Heart left ventricle (tissue), 16 donors: ENCODE measurements at regions not wholly inside any gene's neighbourhood (a gene's known extent, or its start where the extent isn't known, plus 50 kb on each side); places are given as distances from the start of the nearest gene placed in this dataset.

Source experiments
- ATAC-seq, 4 donors: fragments of 200-7000 bp; cut with Tn5 transposase; one replicate each; pipeline ENCODE4 v1.9.1; 2020 to 2022; ENCODE audit warnings: moderate library complexity in 4 of 4, mild to moderate bottlenecking in 3 of 4, moderate number of reproducible peaks in 1 of 4
- DNase-seq, 5 donors: peaks; one replicate each; pipeline ENCODE4 v3.0.0-alpha.2; 2020
- H3K27ac ChIP-seq, 12 donors: fragments of 200-600 bp; sonication (generic) in 4 of 12; one replicate each; pipeline versions ENCODE4 v1.5.0 to v1.8.0; 2016 to 2022; ENCODE audit warnings: mild to moderate bottlenecking in 2 of 12
- H3K27me3 ChIP-seq, 9 donors: fragments of 200-600 bp; sonication (generic) in 2 of 9; one replicate each; pipeline versions ENCODE4 v1.5.1 to v1.8.0; 2016 to 2022; ENCODE audit warnings: mild to moderate bottlenecking in 3 of 9
- H3K36me3 ChIP-seq, 9 donors: fragments of 200-600 bp; sonication (generic) in 2 of 9; one replicate each; pipeline versions ENCODE4 v1.5.0 to v1.8.0; 2018 to 2022; ENCODE audit warnings: mild to moderate bottlenecking in 2 of 9
- H3K4me1 ChIP-seq, 12 donors: fragments of 200-600 bp; sonication (generic) in 4 of 12; one replicate each; pipeline versions ENCODE4 v1.5.0 to v1.8.0; 2016 to 2022; ENCODE audit warnings: mild to moderate bottlenecking in 3 of 12
- H3K4me3 ChIP-seq, 12 donors: fragments of 200-600 bp; sonication (generic) in 4 of 12; one replicate each; pipeline versions ENCODE4 v1.5.0 to v1.8.0; 2017 to 2022; ENCODE audit warnings: mild to moderate bottlenecking in 9 of 12, moderate library complexity in 4 of 12
- H3K9me3 ChIP-seq, 12 donors: fragments of 200-600 bp; sonication (generic) in 4 of 12; one replicate each; pipeline versions ENCODE4 v1.5.0 to v1.8.0; 2016 to 2022; ENCODE audit warnings: mild to moderate bottlenecking in 1 of 12
- POLR2A ChIP-seq, 2 donors: fragments of 450-650 bp; IDR thresholded peaks; one replicate each; pipeline ENCODE4 v1.6.1; 2017; ENCODE audit warnings: antibody characterized with exemption in 2 of 2, mild to moderate bottlenecking in 2 of 2, moderate library complexity in 2 of 2
- WGBS, 4 donors: extraction: QIAGEN DNeasy Blood & Tissue Kit in 2 of 4; methylation state at CpG; one replicate each; pipeline versions ENCODE4 v1.1.5 to v1.1.7; 2013 to 2018; 5-methylcytosine and 5-hydroxymethylcytosine counted together
- intact Hi-C, 10 donors: fragments of 100-400 bp; cut with DNase I; formaldehyde crosslinking; loops; one replicate each; pipeline versions ENCODE4 v1.11.1 to v1.14.2; 2022
- TF ChIP-seq, protein P1 (sequence below), 12 donors: fragments of 200-600 bp; sonication (generic) in 4 of 12; IDR thresholded peaks; one replicate each; pipeline versions ENCODE4 v1.5.0 to v1.8.0; 2018 to 2022; ENCODE audit warnings: antibody characterized with exemption in 12 of 12, mild to moderate bottlenecking in 5 of 12
- donor health status: ischemic (EF 13 %, LVEDD 7.1; RV severe dilation, severe dysfunction).
- donor health status: healthy with polysubstance abuse.
- donor health status: DM: no; HTN: yes; CAD: no.
- donor health status: DM: no; HTN: no; CAD: no.
- donor health status: ischemic (EF 25% LVEDD 6.9; RV normal size, moderate dysfunction).
- donor health status: ischemic (EF 25% LVEDD 5.7; RV mildly dilated, moderate dysfunction).
- donor health status: healthy.
- donor health status: DM: yes; HTN: yes; CAD: no.
- donor health status: ischemic (EF 35%, LVEDD 5.7; RV mildly dilated, moderate dysfunction).
- donor health status: nonischemic (EF 11% LVEDD 7.7; RV severe dilation, severe dysfunction).
- donor health status: DM: yes; HTN: yes; CAD: no.
- donor health status: PGD.
- donor health status: ischemic (EF 29% LVEDD 5.4; RV normal size, mild dysfunction).
- donor health status: nonischemic (EF 23%, LVEDD 6.1; RV moderate dilation, normal function).

DNA sequence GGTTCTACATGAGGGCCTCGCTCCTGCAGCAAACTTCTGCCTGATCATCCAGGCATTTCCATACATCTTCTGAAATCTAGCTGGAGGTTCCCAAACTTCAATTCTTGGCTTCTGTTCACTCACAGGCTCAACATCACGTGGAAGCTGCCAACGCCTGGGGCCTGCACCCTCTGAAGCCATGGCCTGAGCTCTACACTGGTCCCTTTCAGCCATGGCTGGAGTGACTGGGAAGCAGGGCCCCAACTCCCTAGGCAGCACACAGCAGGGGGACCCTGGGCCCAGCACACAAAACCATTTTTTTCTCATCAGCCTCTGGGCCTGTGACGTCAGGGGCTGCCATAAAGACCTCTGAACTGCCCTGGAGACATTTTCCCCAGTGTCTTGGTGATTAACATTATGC, 542.7 kb downstream of the TLL1 start:
- WGBS, 4 donors, result 62 to 70% (median 64%) methylated on average over 3 to 4 of the region's 4 CpGs
- TF ChIP-seq POLR2A (IDR thresholded peaks at IDR 0.05), result no peak
- TF ChIP-seq, protein P1, sequence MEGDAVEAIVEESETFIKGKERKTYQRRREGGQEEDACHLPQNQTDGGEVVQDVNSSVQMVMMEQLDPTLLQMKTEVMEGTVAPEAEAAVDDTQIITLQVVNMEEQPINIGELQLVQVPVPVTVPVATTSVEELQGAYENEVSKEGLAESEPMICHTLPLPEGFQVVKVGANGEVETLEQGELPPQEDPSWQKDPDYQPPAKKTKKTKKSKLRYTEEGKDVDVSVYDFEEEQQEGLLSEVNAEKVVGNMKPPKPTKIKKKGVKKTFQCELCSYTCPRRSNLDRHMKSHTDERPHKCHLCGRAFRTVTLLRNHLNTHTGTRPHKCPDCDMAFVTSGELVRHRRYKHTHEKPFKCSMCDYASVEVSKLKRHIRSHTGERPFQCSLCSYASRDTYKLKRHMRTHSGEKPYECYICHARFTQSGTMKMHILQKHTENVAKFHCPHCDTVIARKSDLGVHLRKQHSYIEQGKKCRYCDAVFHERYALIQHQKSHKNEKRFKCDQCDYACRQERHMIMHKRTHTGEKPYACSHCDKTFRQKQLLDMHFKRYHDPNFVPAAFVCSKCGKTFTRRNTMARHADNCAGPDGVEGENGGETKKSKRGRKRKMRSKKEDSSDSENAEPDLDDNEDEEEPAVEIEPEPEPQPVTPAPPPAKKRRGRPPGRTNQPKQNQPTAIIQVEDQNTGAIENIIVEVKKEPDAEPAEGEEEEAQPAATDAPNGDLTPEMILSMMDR (IDR thresholded peaks at IDR 0.05), result no peak
- DNase-seq (no peak), ATAC-seq (no peak)
- no peaks in the 10 kb centered on the region for H3K36me3 ChIP-seq
- no peaks in the 10 kb centered on the region for H3K27me3 ChIP-seq
- intact Hi-C loops, result no loop called here
- no peaks in the 10 kb centered on the region for H3K4me1 ChIP-seq
- no peak overlapping the region for H3K27ac ChIP-seq
- H3K9me3 ChIP-seq, result peaks cover 0 to 10% (median 0%) of the 10 kb centered on the region in 12 donors
- no peak overlapping the region for H3K4me3 ChIP-seq

DNA sequence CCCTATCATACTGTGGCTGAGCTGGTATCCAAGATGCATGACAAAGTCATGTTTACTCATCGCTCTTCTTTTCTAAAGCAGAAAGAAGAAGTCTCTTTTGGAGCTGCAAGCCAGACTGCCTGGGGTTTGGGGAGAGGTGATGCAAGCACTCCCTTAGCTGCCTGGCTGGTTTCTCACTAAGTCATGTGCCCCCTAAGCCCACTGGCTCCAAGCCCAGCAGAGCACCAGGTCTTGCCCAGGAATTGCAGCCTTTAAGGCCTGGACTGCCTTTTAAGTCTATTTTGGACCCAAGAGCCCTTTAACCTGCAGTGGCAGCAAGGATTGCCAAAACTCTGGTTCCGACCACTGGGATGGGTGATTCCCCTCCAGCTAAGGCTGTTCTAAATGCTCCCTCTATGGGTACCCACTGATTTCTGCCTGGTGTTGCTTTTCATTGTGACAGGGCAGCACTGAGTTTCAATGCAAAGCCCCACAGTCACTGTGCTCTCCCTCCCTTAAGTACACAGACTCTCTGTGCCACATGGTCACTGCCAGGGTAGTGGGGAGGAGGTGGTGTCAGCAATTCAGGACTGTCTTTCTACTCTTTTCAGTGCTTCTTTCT, 548.6 kb downstream of the TLL1 start:
- H3K4me3 ChIP-seq, result no peak overlapping the region
- ATAC-seq (no peak), DNase-seq (no peak)
- peaks cover 0 to 15% (median 0%) of the 10 kb centered on the region in 12 donors for H3K9me3 ChIP-seq
- H3K27me3 ChIP-seq, result no peaks in the 10 kb centered on the region
- no peak for TF ChIP-seq POLR2A (IDR thresholded peaks at IDR 0.05)
- TF ChIP-seq, protein P1 (IDR thresholded peaks at IDR 0.05), result no peak
- no peak overlapping the region for H3K27ac ChIP-seq
- no peaks in the 10 kb centered on the region for H3K4me1 ChIP-seq
- 77 to 85% (median 78%) methylated on average over 2 of the region's 2 CpGs for WGBS, 4 donors
- intact Hi-C loops, result no loop called here
- no peaks in the 10 kb centered on the region for H3K36me3 ChIP-seq

DNA sequence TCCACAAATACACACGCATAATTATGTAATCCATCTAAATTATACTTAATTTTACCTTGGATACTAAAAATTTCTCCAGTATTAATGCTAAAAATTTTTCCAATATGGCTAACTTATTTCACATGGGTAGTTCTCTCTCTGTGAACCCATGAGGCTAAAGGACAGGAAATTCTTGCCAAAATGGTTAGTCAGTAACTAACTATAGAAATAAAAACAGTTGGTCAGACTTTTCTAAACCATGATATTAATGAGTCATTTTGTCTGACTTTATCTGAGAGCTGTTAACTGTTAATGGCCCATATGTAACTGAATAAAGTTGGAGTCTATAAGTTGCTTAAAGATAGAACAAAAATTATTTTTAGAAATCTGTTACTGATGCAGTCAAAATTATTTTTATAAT, 549.4 kb downstream of the TLL1 start:
- DNase-seq (no peak), ATAC-seq (no peak)
- H3K27me3 ChIP-seq, result no peaks in the 10 kb centered on the region
- H3K9me3 ChIP-seq, result peaks cover 0 to 15% (median 0%) of the 10 kb centered on the region in 12 donors
- no peak for TF ChIP-seq POLR2A (IDR thresholded peaks at IDR 0.05)
- TF ChIP-seq, protein P1 (IDR thresholded peaks at IDR 0.05), result no peak
- no peak overlapping the region for H3K4me3 ChIP-seq
- H3K27ac ChIP-seq, result no peak overlapping the region
- H3K4me1 ChIP-seq, result no peaks in the 10 kb centered on the region
- intact Hi-C loops, result no loop called here
- WGBS, 4 donors, result 77 to 86% (median 83%) methylated on average over 1 of the region's 1 CpG
- H3K36me3 ChIP-seq, result no peaks in the 10 kb centered on the region

- ATAC-seq (no peak), DNase-seq (no peak)
- Histone ChIP-seq H3K36me3 (no peaks in the 10 kb centered on the region), H3K9me3 (peaks cover 0 to 3% (median 0%) of the 10 kb centered on the region in 12 donors), H3K4me1 (no peaks in the 10 kb centered on the region), H3K4me3 (no peak overlapping the region), H3K27me3 (no peaks in the 10 kb centered on the region), H3K27ac (no peak overlapping the region)
- intact Hi-C loops, result no loop called here
- WGBS, 4 donors, result 71 to 85% (median 80%) methylated on average over 2 of the region's 2 CpGs
- TF ChIP-seq, protein P1 (IDR thresholded peaks at IDR 0.05), result no peak
- TF ChIP-seq POLR2A (IDR thresholded peaks at IDR 0.05), result no peak
Measured at GRCh38 chr4:166426300-166426863, 553.3 kb downstream of the TLL1 start.
